Stimulated activated CD4-positive, alpha-beta T cell treated with anti-CD3 and anti-CD28 coated beads, Interleukin-12 subunit alpha, Interleukin-12 subunit beta, amount 100 ng/mL, for 24 hours (primary cell): ENCODE measurements at regions not wholly inside any gene's neighbourhood (a gene's known extent, or its start where the extent isn't known, plus 50 kb on each side); places are given as distances from the start of the nearest gene placed in this dataset.

Experiments
- DNase-seq, 2 experiments: peaks; one replicate each; pipeline ENCODE4 v3.0.0-alpha.2; 2020; ENCODE audit warnings: low read depth in 2 of 2

DNA sequence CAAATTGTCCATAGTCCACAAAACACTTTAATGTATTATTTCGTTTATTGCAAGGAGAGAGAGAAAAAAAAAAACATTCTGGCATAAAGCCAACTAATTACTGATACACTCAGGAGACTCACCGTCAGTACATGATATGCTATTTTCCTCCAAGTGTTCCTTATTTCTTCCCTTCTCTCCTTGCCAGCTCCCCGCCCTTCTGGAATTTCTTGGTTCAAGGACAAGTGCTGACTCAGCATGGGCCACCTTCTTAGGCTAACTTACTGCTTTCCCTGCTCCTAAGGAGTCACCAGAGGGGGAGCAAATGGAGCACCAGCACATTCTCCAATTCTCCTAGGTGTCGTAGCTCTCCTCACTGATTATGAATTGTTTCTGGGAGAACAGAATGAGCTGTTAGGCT lies 133.8 kb upstream of the HDAC9 start:
- DNase-seq = no peak

DNA sequence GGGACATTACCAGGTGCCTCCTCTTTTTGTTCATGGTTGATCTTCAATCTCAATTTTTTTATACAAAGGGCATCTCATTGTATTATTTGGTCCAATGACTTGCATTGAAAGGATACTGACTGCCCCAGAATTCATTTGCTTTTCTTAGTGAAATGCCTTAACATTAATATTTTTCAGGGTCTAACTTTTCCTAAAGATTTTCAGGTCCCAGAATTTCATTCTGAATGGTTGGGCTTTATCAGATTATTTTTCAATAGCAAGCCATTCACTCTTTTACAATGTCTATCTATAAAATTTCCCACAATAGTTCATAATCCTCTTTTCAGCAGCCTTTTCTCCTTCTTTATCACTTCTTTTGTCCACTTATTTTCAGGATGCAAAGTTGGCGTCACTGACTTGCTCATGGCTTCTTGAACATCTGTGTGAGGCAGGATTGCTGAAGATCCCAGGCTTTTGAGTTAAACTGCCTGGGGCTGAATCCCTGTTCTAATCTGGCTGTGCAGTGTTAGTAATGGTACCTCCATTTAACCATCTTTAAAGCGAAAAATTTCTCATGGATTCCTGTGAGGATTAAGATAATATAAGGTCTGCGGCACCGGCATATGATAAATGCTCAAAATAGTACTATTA lies 131.7 kb upstream of the HDAC9 start:
- DNase-seq = no peak

DNA sequence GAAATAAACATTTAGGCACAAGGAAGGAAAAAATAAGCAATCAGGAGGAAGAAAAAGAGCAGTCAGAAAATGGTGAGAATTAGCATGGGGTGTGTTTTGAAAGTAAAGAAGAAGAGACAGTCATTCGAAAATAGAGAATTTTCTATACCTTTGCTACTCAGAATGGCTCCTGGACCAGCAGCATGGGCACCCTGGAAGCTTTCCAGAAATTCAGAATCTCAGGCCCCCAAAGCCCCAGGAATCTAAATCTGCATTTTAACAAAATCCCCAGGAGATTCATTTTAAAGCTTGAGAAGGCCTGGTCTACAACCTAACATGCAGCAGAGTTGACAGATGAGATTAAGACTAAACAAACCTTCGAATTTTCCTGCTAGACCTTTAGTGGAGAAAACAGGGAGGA lies 131.2 kb upstream of the HDAC9 start:
- DNase-seq = no peak

DNA sequence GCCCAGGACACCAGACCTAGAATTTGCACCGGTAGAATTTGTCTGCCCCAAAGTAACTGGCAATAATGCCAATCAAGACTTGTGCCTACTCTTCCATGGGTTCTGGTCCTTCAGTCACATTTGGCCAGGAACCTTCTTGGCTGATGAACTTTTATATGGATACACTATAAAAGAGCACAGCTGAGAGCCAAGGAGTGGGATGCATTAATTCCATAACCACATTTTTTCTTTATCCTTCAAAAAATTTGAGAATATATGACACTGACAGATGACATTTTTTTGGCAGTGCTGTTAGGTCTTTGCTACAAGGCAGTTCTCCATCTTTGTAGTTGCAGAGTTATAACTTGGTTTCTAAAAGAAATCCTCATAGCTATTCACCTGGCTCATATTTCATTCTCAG lies 129.2 kb upstream of the HDAC9 start:
- no peak for DNase-seq

DNA sequence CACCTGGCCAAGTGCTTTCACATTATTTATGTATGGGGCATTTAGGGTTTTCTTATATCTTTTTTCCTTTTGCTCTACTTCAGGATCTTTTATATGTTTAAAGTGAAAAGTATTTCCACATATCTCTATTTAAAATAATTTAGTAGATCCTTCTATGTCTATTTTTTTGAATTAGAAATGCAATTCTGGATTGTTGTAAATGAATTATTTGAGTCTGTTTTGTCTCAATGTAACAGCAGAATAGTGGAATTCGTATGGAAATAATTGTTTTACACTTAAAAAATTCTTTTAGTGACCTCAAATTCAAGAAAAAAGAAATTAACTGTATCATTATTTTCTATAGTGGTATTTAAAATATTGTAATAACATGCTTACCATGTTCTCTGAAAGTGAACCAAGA lies 126.5 kb upstream of the HDAC9 start:
- DNase-seq = no peak

DNA sequence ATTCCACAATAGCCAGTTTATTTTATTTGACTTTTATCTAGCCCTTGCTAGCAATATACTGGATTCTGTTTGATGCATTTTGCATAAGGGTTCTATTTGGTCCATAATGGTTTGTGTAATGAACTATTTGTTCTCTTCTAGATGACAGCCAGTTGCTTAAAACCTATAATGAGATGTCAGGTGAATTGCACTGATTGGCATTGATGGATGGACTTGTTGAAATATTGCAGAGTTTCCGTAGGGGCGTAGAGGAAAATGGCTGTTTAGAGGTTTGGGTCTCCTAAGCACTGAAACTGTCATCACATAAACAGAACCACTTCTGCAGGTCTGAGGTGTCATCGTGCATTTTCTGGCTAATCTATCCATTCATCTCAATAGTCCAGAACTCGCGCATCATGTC lies 124.9 kb upstream of the HDAC9 start:
- DNase-seq = no peak

DNA sequence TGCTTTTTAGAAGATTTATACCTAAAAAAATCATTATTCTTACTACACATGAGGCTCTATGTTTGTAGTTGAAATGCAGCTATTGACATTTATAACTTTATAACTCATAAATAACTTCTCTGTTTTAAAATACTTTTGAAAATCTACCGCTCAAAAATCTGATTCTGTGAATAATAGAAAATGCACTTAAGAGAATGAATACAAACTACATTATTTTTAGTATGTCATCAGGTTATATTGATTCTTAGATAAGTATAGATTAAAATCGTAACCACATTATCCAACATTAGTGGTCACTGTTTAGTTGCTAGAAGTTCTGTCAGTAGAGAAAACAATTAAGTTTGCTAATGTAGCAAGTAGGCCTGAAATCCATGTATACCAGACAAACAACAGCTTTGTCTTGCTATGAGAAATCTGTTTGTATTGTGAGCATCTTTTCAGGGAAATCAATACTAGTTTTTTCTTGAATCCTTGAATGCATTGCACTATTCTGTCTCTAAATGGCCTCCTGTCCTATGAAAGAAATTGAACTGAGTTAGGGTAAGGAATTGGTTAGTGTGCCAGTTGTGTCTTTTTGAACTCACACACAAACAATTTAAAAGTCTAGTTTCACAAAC lies 116.5 kb upstream of the HDAC9 start:
- no peak for DNase-seq

DNA sequence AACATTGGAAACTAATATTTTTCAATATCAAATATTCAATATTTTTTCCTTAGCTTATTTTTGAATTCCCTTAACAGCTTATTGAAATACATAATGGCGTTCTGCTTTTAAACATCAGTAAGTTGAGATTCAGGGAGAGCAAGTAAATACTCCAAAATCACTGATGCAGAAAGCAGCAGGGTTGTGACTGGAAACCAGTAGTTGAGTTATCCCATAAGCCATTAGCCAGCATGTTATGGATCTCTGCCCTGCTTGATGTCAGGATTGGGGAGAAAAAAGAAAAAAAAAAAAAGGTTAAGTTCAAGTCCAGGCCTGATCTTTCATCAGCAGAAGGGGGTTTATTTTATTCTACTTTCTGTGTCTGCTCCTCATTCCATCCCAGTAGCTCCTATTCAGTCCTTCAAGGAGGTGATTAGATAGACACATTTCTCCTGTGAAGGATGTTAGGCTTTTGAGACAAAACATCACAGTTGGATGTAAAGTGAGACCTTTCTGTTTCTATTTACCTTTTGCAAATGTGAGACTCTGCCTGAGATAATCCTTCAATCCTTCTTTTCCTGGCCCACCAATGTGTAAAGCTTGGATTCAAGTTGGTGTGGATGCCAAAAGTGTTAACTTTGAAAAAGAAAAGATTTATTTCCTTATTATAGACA lies 110.9 kb upstream of the HDAC9 start:
- no peak for DNase-seq

DNA sequence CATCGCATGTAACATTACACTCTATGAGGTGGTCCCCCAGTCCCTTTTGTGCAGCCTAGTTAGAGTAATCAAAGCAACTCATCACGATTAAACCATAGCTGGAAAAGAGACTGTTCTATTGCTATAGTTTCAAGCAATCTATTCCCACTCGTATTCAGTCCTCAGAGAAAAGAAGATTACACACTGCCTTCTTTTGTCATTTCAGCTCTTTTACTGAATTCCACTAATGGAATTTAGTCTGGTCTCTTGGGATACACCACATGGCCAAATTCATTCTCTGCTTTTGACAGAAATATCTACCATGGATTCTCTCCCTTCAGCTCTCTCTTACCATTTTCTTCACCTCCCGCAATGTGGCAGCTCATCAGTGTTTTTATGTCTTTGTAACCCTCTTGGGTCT lies 108.9 kb upstream of the HDAC9 start:
- no peak for DNase-seq

DNA sequence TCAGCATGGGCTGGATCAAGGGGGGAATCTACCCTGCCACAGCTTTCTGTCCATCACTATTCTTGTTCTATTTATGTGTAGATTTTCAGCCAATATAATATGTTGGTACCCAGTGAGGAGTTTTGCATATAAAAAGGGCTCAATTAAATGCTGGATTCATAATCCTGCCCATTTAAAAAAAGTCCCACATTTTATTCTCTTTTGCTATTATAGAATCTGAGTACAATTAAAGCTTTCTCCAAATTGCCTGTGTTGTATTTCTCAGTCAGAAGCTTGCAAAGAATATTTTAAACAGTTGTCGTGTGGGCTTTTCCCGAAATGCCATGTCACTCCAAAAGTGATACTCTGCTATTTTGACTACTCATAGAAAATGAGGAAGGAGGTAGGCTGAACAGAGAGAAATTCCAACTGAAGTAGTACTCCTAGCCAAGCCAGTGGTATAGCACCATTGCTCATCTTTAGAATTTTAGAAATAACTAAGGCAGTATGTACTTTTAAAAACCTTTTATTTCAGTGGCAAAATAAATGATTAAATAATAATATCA lies 108.3 kb upstream of the HDAC9 start:
- DNase-seq = no peak

DNA sequence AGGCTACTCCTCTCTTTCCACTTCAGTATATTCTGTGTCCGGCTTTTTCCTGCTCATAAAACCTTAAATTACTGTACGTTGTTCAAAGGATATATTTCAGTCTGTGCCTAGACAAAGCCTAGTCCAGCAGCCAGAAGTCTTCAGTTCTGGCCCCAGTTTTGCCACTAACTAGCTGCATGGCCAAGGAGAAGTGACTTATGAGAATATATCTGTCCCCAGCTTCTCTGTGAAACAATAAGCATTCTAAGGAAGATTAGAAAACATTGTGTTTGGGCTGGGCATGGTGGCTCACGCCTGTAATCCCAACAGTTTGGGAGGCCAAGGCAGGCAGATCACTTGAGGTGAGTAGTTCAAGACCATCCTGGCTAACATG lies 105.0 kb upstream of the HDAC9 start:
- no peak for DNase-seq

DNA sequence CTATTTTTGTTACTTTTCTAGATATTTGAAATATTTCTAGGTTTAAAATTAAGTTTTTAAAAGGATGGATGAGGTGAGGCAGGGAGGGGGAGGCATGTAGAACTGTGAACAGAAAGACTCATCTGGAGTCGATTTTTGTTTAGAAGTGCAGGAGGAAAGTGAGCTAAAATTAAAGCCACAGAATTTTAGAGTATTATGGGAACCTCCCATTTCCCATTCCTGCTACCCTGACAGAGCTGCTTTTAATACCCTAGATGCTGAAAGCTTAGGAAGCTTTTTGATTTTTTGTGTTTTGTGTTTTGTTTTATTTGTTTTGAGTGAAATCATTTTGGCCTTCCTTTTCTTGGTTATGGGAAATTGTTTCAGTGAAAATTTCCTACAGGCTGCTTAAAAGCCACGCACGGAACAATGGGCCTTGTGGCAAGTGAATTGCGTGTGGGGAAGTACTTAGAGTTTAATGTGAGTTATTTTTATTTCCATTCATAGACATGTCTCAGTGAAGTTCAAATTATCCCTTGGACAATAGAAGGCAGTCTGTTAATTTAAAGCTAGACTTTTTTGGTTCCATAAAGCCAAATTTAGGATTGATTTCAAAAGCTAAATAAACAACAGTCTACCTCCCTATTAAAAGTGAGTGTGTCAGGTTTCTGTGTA lies 102.0 kb upstream of the HDAC9 start:
- no peak for DNase-seq

DNA sequence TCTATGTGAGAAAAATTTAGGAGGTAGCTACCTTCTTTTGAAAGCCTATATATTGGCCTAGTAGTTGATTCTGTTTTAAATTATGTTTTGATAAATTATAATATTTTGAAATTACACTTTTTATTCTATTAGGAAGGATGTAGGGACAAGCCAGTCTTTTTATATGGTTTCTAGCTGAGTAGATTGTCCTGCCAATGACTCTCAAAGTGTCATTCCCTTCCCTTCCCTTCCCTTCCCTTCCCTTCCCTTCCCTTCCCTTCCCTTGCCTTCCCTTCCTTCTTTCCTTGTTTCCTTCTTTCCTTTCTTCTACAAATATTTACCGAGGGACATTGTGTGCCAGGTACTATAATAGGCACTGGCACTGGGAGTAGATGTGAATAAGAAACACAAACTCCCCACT lies 99.7 kb upstream of the HDAC9 start:
- no peak for DNase-seq

DNA sequence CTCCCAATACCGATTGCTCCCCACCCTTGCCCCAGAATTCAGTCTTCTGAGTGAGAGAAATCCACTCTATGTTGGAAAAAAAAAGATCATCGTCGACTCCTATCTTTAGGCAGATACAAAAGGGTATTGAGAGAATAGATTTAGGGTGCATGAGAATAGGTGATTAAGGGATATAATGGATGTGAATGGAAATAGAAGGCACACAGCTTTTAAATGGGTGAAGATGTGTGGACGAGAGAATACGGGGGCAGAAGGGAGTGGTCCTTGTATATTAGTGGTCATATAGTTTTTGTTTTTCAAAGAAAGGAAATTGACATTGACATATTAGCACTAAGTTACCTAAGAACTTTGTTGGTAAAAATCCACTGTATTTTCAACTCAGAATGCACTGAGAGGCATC lies 98.6 kb upstream of the HDAC9 start:
- no peak for DNase-seq

DNA sequence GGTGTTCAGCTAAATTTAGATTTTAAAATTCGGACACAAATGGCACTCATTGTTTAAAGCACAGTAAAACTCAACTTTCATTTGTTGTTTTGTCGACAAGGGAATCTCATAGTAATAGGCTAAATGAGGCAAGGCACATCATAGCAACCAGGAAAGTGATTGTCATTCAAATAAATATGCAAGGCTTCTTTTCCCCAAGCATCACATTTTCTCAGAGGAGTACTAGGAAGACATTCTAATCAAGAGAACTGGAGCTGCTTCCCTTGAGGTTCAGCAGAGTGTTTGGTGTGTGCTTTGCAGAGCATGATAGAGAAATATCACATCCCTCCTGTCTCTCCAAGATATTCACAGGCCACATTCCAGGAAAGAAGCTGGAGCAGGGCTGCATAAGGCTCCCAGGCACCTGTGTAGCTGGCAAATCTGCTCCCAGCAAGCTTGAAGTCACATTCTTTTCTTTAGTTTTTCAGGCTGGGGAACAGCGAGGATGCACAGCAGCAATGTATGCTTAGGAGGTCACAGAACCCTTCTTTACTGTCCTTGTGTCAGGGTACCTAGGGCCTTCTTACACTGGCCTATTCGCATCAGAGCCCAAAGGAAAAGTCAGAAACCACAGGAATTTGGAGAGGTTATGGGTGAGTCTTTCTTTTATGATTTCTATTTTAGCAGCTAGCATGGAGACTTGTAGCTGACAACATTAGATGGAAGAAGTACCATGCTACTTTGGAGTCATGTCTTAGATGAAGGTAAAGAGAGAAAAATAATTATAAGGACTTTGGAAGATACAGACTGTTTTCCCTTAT lies 95.9 kb upstream of the HDAC9 start:
- DNase-seq = no peak

DNA sequence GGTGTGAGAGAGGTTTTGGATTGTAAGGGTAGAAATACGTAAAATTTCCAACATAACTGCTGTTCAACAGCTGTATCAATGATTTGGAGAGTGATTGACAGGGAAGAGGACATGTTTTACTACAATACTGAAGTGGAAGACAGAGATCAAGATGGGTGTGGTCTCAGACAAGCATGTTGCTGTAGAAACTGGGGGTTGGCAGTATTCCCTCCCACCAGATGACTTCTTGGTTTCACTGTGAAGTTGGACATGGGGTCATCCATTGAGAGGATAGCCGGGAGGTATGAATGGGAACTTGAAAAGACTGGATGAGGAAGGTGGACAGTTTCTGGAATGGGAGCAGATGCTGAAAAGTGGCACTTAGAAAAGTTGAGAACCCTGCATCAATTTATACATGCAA lies 95.3 kb upstream of the HDAC9 start:
- no peak for DNase-seq

DNA sequence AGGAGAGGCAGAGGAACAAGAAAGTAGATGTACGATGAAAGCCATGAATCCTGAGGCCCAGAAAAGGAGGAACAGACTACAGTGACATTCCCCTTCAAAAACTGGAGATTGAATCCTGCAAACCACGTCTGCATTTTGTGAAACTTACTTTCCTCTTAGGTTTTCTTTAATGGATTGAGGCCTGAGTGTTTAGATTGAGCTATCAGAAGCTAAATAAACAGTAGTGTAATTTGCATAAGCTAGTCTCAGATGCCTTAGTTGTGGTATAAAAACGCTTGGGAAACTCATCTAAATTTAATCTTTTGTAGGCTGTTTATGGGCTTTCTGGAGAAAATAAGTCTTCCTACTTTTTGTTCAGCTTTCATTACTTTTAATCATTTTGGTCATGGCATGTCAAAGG lies 94.8 kb upstream of the HDAC9 start:
- no peak for DNase-seq

DNA sequence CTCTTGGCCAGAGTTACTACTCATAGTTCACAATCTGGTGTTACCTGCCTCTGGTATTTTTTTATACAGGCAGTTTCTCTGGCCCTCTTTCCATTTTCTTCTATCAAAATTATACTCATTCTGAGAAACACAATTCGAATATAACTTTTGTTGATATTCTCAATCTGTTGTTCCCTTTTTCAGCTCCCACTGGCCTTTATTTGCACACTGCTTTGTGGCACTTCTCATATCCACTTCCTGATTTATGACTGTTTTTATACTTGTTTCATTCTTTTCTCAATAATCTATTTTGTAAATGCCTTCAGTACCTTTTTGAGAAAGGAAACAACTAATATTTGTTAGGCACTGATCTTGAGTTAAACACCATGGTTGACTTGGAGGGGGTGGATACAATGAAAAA lies 93.8 kb upstream of the HDAC9 start:
- DNase-seq = no peak

DNA sequence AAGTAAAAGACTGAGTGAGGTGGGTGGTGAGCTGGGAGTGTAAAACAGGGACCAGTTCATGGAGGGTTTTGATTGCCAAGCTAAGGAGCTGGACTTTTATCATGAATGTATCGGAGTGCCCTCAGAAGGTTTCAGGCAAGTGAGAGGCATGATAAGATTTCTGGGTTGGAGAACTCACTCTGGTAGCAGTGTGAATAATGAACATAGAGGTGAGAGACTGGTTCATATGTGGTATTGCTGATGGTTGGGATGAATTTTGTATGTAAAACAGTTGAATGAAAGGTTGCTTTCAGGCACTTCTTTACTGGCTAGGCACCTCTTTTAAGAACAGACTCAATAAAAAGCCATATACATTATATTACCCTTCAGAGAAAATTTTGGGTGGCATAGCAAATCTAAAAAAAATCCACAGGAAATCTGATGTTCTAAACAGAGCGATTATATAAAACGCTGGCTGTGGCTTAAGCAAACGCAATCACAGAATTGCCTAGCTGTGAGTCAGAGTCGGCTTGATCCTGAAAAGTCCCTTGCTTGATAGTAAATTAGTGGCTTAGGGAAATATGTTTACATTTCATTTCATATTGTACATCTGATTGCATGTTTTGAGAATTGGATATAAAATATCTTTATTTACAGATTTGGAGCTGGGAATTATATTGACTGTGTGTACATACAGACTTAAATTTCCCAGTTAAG lies 92.9 kb upstream of the HDAC9 start:
- no peak for DNase-seq

DNA sequence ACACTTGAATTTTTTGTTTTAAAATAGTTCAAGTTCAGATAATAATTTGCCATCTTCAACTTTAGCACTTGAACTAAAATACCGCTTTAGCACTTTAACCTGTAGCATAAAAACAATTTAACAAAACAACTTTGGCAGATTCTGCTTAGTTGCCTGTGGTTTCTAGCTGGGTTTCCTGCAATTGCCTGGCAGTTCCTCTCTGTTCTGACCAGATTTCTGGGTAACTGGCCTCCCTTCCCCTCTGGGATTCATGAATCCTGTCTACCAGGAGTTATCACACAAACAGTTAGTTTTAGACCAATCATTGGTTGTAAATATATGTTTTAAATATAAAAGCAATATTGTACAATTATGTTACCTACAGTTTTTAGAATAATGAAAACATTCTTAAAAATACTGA lies 89.8 kb upstream of the HDAC9 start:
- no peak for DNase-seq

DNA sequence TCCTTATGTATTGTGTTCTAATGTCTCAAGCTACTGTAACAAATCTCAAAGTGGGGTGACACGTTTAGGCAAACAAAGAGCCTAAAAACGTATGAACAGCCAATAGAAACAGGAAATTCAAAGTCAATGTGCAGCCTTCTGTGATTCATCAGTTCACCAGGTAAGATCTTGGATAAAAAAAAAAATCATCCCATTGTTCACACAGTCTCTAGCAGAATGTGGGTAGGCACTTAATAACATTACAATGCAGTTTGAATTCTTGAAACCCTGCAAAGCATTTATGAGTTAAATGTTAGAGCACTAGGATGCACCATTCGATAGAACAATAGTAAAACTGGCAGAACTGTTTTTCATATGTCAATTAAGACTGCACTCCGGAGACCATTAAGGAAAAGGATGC lies 88.2 kb upstream of the HDAC9 start:
- DNase-seq = no peak

DNA sequence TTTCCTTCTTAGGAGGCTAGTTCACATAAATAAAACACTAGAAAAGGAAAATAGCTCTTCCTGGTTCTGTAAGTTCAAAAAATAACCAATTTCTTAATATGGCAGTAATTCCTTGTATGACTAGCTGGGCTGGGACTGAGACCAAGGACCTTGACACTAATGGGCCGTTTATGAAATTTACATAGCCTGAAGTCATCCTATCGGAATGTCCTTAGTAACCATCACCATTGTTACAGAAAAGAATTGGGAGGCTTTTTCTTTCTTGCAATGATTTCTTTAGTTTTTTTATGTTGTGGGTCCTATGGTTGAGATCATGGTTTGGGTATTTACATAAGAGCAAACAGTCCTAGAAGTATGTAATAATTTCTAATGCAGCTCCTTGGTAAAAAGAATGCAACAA lies 87.1 kb upstream of the HDAC9 start:
- DNase-seq = no peak
